ENCODE measurements at regions not wholly inside any gene's neighbourhood (a gene's known extent, or its start where the extent isn't known, plus 50 kb on each side); places are given as distances from the start of the nearest gene placed in this dataset.
"Not testable (repeated sequence)": the region's sequence is repeated elsewhere in the genome, so short reads cannot be mapped to it uniquely, and the experiment has no call there.

GRCh38 chr6:104449918-104450317, 409.8 kb downstream of the HACE1 start:
- ChIA-PET CTCF (no interaction called here), POLR2A (no interaction called here)
- no peaks in the 10 kb centered on the region for H3K4me1 Mint-ChIP-seq

GRCh38 chr6:104446101-104447080, 413.3 kb downstream of the HACE1 start:
- H3K27ac Mint-ChIP-seq; CTCF ChIA-PET; H3K27me3 Mint-ChIP-seq; H3K9me3 Mint-ChIP-seq; DNase-seq; H3K4me1 Mint-ChIP-seq; H3K36me3 Mint-ChIP-seq (ENCODE audit: low read depth); H3K4me3 Mint-ChIP-seq; POLR2A ChIA-PET: not testable (repeated sequence)

More at GRCh38 chr6:104449918-104450317, 409.8 kb downstream of the HACE1 start:
- no peaks in the 10 kb centered on the region for H3K36me3 Mint-ChIP-seq (ENCODE audit: low read depth)
- H3K4me3 Mint-ChIP-seq: no peak overlapping the region
- H3K27me3 Mint-ChIP-seq: no peaks in the 10 kb centered on the region
- H3K9me3 Mint-ChIP-seq: no peaks in the 10 kb centered on the region
- no peak for DNase-seq
- H3K27ac Mint-ChIP-seq: no peak overlapping the region

- DNase-seq: no peak
- Mint-ChIP-seq H3K36me3 (ENCODE audit: low read depth) (no peaks in the 10 kb centered on the region), H3K4me3 (no peak overlapping the region), H3K9me3 (no peaks in the 10 kb centered on the region), H3K27me3 (no peaks in the 10 kb centered on the region), H3K27ac (no peak overlapping the region), H3K4me1 (no peaks in the 10 kb centered on the region)
- POLR2A ChIA-PET: no interaction called here
- CTCF ChIA-PET: no interaction called here
Measured at GRCh38 chr6:104434519-104434918, 425.2 kb downstream of the HACE1 start.

DNA sequence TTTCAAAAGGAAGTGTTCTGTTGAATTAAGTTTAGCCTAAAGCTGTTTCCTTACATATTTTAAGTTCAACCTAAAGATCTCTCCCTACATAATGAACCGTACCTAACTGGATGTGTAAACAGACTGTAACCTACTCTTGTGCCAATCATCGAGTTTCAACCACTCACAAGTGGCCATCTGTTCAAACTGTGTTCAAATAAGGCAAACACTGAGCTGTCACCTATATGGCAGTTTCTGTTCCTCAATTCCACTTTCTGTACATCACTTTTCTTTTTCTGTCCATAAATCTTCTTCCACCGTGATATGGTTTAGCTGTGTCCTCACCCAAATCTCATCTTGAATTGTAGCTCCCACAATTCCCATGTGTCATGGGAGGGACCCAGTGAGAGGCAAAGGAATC, 428.6 kb downstream of the HACE1 start:
- H3K27ac Mint-ChIP-seq: no peak overlapping the region
- no peaks in the 10 kb centered on the region for H3K27me3 Mint-ChIP-seq
- no peaks in the 10 kb centered on the region for H3K9me3 Mint-ChIP-seq
- no peaks in the 10 kb centered on the region for H3K36me3 Mint-ChIP-seq (ENCODE audit: low read depth)
- ChIA-PET POLR2A (no interaction called here), CTCF (no interaction called here)
- H3K4me1 Mint-ChIP-seq: no peaks in the 10 kb centered on the region
- DNase-seq: no peak
- H3K4me3 Mint-ChIP-seq: no peak overlapping the region

GRCh38 chr6:104428184-104428583, 431.5 kb downstream of the HACE1 start:
- CTCF ChIA-PET: no interaction called here
- no peak overlapping the region for H3K4me3 Mint-ChIP-seq
- POLR2A ChIA-PET: no interaction called here

DNA sequence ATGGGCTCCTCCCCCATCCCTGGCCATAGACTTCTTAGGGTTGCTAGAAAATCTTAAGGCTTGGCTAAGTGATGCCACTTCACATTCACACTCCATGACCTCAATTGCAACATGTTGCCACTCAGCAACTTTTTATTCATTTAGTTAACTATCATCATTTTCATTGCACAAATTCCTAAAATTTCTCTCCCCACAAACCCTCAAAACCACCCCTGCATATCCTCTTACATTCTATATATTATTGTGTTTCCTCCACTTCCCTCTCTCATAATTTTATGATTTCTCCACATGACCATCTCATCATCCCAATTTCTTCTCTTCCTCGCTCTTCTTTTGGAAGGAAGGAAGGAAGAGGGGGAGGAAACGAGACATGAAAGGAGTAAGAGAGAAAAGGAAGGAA, 436.0 kb downstream of the HACE1 start:
- Mint-ChIP-seq H3K27me3 (no peaks in the 10 kb centered on the region), H3K4me3 (no peak overlapping the region), H3K36me3 (ENCODE audit: low read depth) (no peaks in the 10 kb centered on the region), H3K4me1 (no peaks in the 10 kb centered on the region), H3K27ac (no peak overlapping the region), H3K9me3 (peaks cover 8% of the 10 kb centered on the region)
- DNase-seq: no peak
- ChIA-PET CTCF (no interaction called here), POLR2A (no interaction called here)

More at GRCh38 chr6:104428184-104428583, 431.5 kb downstream of the HACE1 start:
- Mint-ChIP-seq H3K27ac (no peak overlapping the region), H3K36me3 (ENCODE audit: low read depth) (no peaks in the 10 kb centered on the region), H3K27me3 (no peaks in the 10 kb centered on the region), H3K4me1 (no peaks in the 10 kb centered on the region), H3K9me3 (peaks cover 3% of the 10 kb centered on the region)
- no peak for DNase-seq

DNA sequence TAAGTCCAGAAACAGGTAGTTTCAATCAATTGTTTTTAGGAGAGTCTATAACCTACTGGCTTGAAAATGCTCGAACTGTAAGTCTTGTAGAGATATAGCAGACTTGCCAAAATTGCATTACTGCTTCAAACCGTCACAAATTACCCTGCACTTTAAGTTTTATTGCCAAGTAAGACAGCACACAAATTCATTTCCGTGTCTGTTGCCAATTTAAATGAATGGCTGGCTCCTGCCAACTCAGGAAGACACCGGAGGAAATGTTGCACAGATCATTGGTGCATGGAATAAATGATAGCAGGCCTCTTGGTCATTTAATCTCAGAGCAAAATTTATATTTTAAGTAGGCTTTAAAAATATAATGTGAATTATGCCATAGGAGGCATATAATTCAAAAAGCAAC, 438.1 kb downstream of the HACE1 start:
- H3K36me3 Mint-ChIP-seq (ENCODE audit: low read depth): no peaks in the 10 kb centered on the region

DNA sequence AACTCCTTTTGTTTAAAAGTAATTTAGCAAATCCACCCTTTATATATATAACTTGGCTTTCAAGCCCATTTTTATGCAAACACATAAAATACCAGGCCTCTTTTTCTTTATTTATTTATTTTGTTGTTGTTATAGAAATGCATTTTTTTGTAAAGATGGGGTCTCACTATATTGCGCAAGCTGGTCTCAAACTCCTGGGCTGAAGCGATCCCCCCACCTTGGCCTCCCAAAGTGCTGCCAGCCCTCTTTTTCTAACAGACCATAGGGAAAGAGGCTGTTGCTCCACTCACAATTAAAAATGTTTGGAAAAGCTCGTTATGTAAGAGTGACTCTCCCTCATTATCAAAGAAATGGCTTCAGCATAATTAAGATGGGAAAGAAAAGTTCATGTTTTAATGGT, 440.9 kb downstream of the HACE1 start:
- Mint-ChIP-seq H3K4me3 (no peak overlapping the region), H3K27ac (no peak overlapping the region), H3K9me3 (peaks cover 4% of the 10 kb centered on the region), H3K36me3 (ENCODE audit: low read depth) (no peaks in the 10 kb centered on the region), H3K27me3 (no peaks in the 10 kb centered on the region), H3K4me1 (no peaks in the 10 kb centered on the region)
- CTCF ChIA-PET: no interaction called here
- POLR2A ChIA-PET: no interaction called here
- no peak for DNase-seq

More for the DNA sequence above, 438.1 kb downstream of the HACE1 start:
- peaks cover 8% of the 10 kb centered on the region for H3K9me3 Mint-ChIP-seq
- no peak overlapping the region for H3K4me3 Mint-ChIP-seq
- DNase-seq: no peak
- ChIA-PET CTCF (no interaction called here), POLR2A (no interaction called here)
- no peak overlapping the region for H3K27ac Mint-ChIP-seq
- no peaks in the 10 kb centered on the region for H3K4me1 Mint-ChIP-seq
- no peaks in the 10 kb centered on the region for H3K27me3 Mint-ChIP-seq

GRCh38 chr6:104418125-104418524, 441.6 kb downstream of the HACE1 start:
- H3K4me3 Mint-ChIP-seq: no peak overlapping the region
- H3K36me3 Mint-ChIP-seq (ENCODE audit: low read depth): no peaks in the 10 kb centered on the region
- H3K27me3 Mint-ChIP-seq: no peaks in the 10 kb centered on the region
- peaks cover 4% of the 10 kb centered on the region for H3K9me3 Mint-ChIP-seq
- H3K27ac Mint-ChIP-seq: no peak overlapping the region
- ChIA-PET CTCF (no interaction called here), POLR2A (no interaction called here)
- no peak for DNase-seq
- H3K4me1 Mint-ChIP-seq: no peaks in the 10 kb centered on the region

GRCh38 chr6:104414723-104415122, 445.0 kb downstream of the HACE1 start:
- ChIA-PET CTCF (no interaction called here), POLR2A (no interaction called here)
- Mint-ChIP-seq H3K36me3 (ENCODE audit: low read depth) (no peaks in the 10 kb centered on the region), H3K4me1 (no peaks in the 10 kb centered on the region), H3K27ac (no peak overlapping the region), H3K4me3 (no peak overlapping the region), H3K9me3 (no peaks in the 10 kb centered on the region), H3K27me3 (no peaks in the 10 kb centered on the region)
- DNase-seq: no peak

DNA sequence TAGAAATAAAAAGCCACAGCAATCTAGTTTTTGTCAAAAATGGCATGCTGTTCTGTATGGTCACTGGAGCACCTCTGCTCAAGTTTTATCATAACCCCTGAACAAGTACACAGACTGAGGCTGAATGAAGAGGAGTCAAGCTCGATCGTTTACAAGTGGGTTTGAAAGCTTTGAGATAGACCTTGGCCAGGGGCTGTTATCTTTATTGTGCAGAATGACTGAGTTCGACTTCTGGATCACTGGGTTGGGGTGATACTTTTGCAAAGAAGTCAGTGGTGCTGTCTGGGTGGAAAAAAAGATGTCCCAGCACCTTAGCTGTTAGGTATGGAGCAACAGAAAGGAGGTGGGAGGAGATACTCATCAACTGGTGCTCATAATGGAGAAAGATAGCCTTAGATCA, 446.0 kb downstream of the HACE1 start:
- no peak for DNase-seq
- Mint-ChIP-seq H3K36me3 (ENCODE audit: low read depth) (no peaks in the 10 kb centered on the region), H3K4me3 (no peak overlapping the region), H3K9me3 (no peaks in the 10 kb centered on the region), H3K4me1 (no peaks in the 10 kb centered on the region), H3K27ac (no peak overlapping the region), H3K27me3 (no peaks in the 10 kb centered on the region)
- ChIA-PET CTCF (no interaction called here), POLR2A (no interaction called here)

GRCh38 chr6:104411302-104411701, 448.4 kb downstream of the HACE1 start:
- ChIA-PET CTCF (no interaction called here), POLR2A (no interaction called here)
- H3K27me3 Mint-ChIP-seq: no peaks in the 10 kb centered on the region
- no peaks in the 10 kb centered on the region for H3K36me3 Mint-ChIP-seq (ENCODE audit: low read depth)
- no peaks in the 10 kb centered on the region for H3K9me3 Mint-ChIP-seq
- no peak overlapping the region for H3K27ac Mint-ChIP-seq
- no peak for DNase-seq
- H3K4me3 Mint-ChIP-seq: no peak overlapping the region
- H3K4me1 Mint-ChIP-seq: no peaks in the 10 kb centered on the region

DNA sequence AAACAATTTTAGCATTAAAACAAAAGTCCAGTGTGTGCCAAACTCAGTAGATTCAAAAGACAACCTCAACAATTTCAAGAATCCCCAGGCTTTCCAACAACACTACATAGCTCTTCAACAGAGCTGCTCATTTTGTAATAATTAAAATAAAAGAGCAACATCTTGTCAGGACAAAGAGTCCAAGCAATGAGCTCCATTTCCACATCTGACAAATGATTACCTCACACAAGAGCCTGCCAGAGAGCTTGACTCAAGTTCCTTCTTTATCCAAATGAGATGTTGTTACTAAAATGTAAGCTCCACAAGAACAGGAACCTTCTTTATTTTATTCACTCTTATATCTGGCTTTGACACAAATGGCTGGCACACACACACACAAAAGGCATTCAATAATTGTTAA, 449.8 kb downstream of the HACE1 start:
- DNase-seq: no peak
- no peaks in the 10 kb centered on the region for H3K9me3 Mint-ChIP-seq
- no peaks in the 10 kb centered on the region for H3K36me3 Mint-ChIP-seq (ENCODE audit: low read depth)
- CTCF ChIA-PET: no interaction called here
- no peaks in the 10 kb centered on the region for H3K4me1 Mint-ChIP-seq
- H3K27me3 Mint-ChIP-seq: no peaks in the 10 kb centered on the region
- no peak overlapping the region for H3K4me3 Mint-ChIP-seq
- POLR2A ChIA-PET: no interaction called here
- H3K27ac Mint-ChIP-seq: no peak overlapping the region

- Mint-ChIP-seq H3K9me3 (no peaks in the 10 kb centered on the region), H3K27me3 (no peaks in the 10 kb centered on the region), H3K4me3 (no peak overlapping the region), H3K4me1 (no peaks in the 10 kb centered on the region), H3K27ac (no peak overlapping the region), H3K36me3 (ENCODE audit: low read depth) (no peaks in the 10 kb centered on the region)
- no peak for DNase-seq
- POLR2A ChIA-PET: no interaction called here
- CTCF ChIA-PET: no interaction called here
Measured at GRCh38 chr6:104407957-104408356, 451.8 kb downstream of the HACE1 start.

All from activated CD4-positive, alpha-beta memory T cell treated with anti-CD3 and anti-CD28 coated beads, Interleukin-2, amount 10 ng/mL, durations not matched to agents 7 days and 5 days (primary cell).